IMR-90 (cell line): ENCODE measurements at regions not wholly inside any gene's neighbourhood (a gene's known extent, or its start where the extent isn't known, plus 50 kb on each side); places are given as distances from the start of the nearest gene placed in this dataset.

ENCODE experiments used
- ATAC-seq: fragments of 200-7000 bp; cut with Tn5 transposase; 2 replicates; pipeline ENCODE4 v1.9.1; 2020; ENCODE audit warnings: low read depth, mild to moderate bottlenecking, moderate library complexity
- BruUV-seq: library from RNA; stranded (reverse); fragments of 400-500 nt; replicated peaks from 2 replicates; lab custom pipeline; 2021; lab: Mats Ljungman, UMichigan
- CTCF ChIA-PET: fragments of 300-600 bp; formaldehyde crosslinking; extraction: SDS; loops from one replicate; lab custom pipeline; 2021; ENCODE audit warnings: antibody characterized with exemption; lab: Yijun Ruan, JAX
- POLR2A ChIA-PET: fragments of 300-600 bp; sonication (Branson Sonifier 250); formaldehyde crosslinking; loops from one replicate; lab custom pipeline; 2022; ENCODE audit warnings: antibody characterized with exemption; ENCODE audit not compliant: unreplicated experiment; lab: Charles Lee
- DNase-seq: peaks from one replicate; pipeline ENCODE4 v3.0.0; 2013
- H2AFZ ChIP-seq: replicated peaks from 2 replicates; pipeline ENCODE3; 2013; ENCODE audit warnings: low read length, mild to moderate bottlenecking; ENCODE audit not compliant: poor library complexity
- H2AK5ac ChIP-seq: 2 replicates; pipeline ENCODE4 v1.6.1; 2013; ENCODE audit warnings: low read depth, low read length, inconsistent platforms
- H2AK9ac ChIP-seq: replicated peaks from 2 replicates; pipeline ENCODE3; 2013; ENCODE audit warnings: mild to moderate bottlenecking, low read depth, low read length, moderate library complexity; ENCODE audit not compliant: poor library complexity
- H2BK120ac ChIP-seq: 2 replicates; pipeline ENCODE4 v1.6.1; 2013; ENCODE audit warnings: low read depth, low read length, inconsistent platforms
- H2BK15ac ChIP-seq: 3 replicates; pipeline ENCODE4 v1.6.1; 2013; ENCODE audit warnings: low read depth, low read length, inconsistent platforms
- H2BK20ac ChIP-seq: 2 replicates; pipeline ENCODE4 v1.6.1; 2013; ENCODE audit warnings: low read depth, mild to moderate bottlenecking, inconsistent platforms, low read length, moderate library complexity
- H2BK5ac ChIP-seq: 2 replicates; pipeline ENCODE4 v1.6.1; 2013; ENCODE audit warnings: mild to moderate bottlenecking, low read depth, low read length, inconsistent platforms; ENCODE audit not compliant: poor library complexity, severe bottlenecking
- H3K14ac ChIP-seq: replicated peaks from 2 replicates; pipeline ENCODE4 v1.6.1; 2013; ENCODE audit warnings: low read depth, low read length, inconsistent platforms
- H3K18ac ChIP-seq: 2 replicates; pipeline ENCODE4 v1.6.1; 2013; ENCODE audit warnings: low read depth, low read length, control low read depth
- H3K23ac ChIP-seq: 2 replicates; pipeline ENCODE4 v1.6.1; 2013; ENCODE audit warnings: low read depth, low read length, inconsistent platforms
- H3K27ac ChIP-seq: 2 replicates; pipeline ENCODE4 v1.5.1; 2013; ENCODE audit warnings: mild to moderate bottlenecking, control low read depth, low read length; ENCODE audit not compliant: insufficient read depth
- H3K27me3 ChIP-seq: 2 replicates; pipeline ENCODE4 v1.6.1; 2013; ENCODE audit warnings: low read length; ENCODE audit not compliant: control insufficient read depth, insufficient read depth
- H3K36me3 ChIP-seq: 2 replicates; pipeline ENCODE4 v1.6.1; 2013; ENCODE audit warnings: low read length, mixed read lengths; ENCODE audit not compliant: control insufficient read depth, insufficient read depth
- H3K4ac ChIP-seq: 2 replicates; pipeline ENCODE4 v1.6.1; 2013; ENCODE audit warnings: low read depth, low read length, inconsistent platforms
- H3K4me1 ChIP-seq: 2 replicates; pipeline ENCODE4 v1.6.1; 2013; ENCODE audit warnings: low read length, mixed read lengths; ENCODE audit not compliant: control insufficient read depth, insufficient read depth
- H3K4me2 ChIP-seq: 2 replicates; pipeline ENCODE4 v1.6.1; 2013; ENCODE audit warnings: low read depth, mild to moderate bottlenecking, control low read depth, low read length, moderate library complexity
- H3K4me3 ChIP-seq: 2 replicates; pipeline ENCODE4 v1.5.1; 2013; ENCODE audit warnings: low read depth, mild to moderate bottlenecking, control low read depth, low read length, moderate library complexity; ENCODE audit not compliant: insufficient read depth
- H3K56ac ChIP-seq: 2 replicates; pipeline ENCODE4 v1.6.1; 2013; ENCODE audit warnings: low read length, inconsistent platforms; ENCODE audit not compliant: insufficient read depth; ENCODE audit errors: extremely low read depth
- H3K79me1 ChIP-seq, 2 experiments: 2 replicates each; pipeline ENCODE4 v1.6.1; 2013; ENCODE audit warnings: low read length in 2 of 2, inconsistent platforms in 1 of 2, low read depth in 1 of 2
- H3K9ac ChIP-seq: 2 replicates; pipeline ENCODE4 v1.6.1; 2013; ENCODE audit warnings: low read depth, low read length, control low read depth
- H3K9me1 ChIP-seq: 2 replicates; pipeline ENCODE4 v1.6.1; 2013; ENCODE audit warnings: low read length, inconsistent platforms; ENCODE audit not compliant: insufficient read depth
- H3K9me3 ChIP-seq: 2 replicates; pipeline ENCODE4 v1.6.1; 2013; ENCODE audit warnings: low read length; ENCODE audit not compliant: control insufficient read depth, insufficient read depth
- H4K20me1 ChIP-seq: 2 replicates; pipeline ENCODE4 v1.6.1; 2013; ENCODE audit warnings: low read length, inconsistent platforms; ENCODE audit not compliant: insufficient read depth
- H4K5ac ChIP-seq: 2 replicates; pipeline ENCODE4 v1.6.1; 2013; ENCODE audit warnings: mild to moderate bottlenecking, low read depth, low read length, control low read depth
- H4K8ac ChIP-seq, 2 experiments: 2 replicates each; pipeline ENCODE4 v1.6.1; 2013; ENCODE audit warnings: low read depth in 2 of 2, low read length in 2 of 2, control low read depth in 1 of 2, inconsistent platforms in 1 of 2
- H4K91ac ChIP-seq: 2 replicates; pipeline ENCODE4 v1.6.1; 2013; ENCODE audit warnings: low read depth, low read length, inconsistent platforms; ENCODE audit not compliant: insufficient read depth
- BHLHE40 ChIP-seq: fragments of 150-350 bp; IDR thresholded peaks from 2 replicates; pipeline ENCODE4 v1.6.1; 2016; ENCODE audit warnings: mild to moderate bottlenecking, low read depth, low read length
- CEBPB ChIP-seq: IDR thresholded peaks from 2 replicates; pipeline ENCODE4 v1.6.1; 2012; ENCODE audit warnings: low read depth, low read length, improper control_type of control experiment
- CHD1 ChIP-seq: IDR thresholded peaks from 2 replicates; pipeline ENCODE4 v1.6.1; 2012; ENCODE audit warnings: low read depth, low read length, improper control_type of control experiment
- ELK1 ChIP-seq: fragments of 150-350 bp; IDR thresholded peaks from 2 replicates; pipeline ENCODE4 v1.6.1; 2016; ENCODE audit warnings: low read depth, mild to moderate bottlenecking, low read length, moderate library complexity, borderline replicate concordance
- FOS ChIP-seq: fragments of 150-350 bp; IDR thresholded peaks from 2 replicates; pipeline ENCODE4 v1.6.1; 2016; ENCODE audit warnings: low read depth, low read length
- MAFK ChIP-seq: IDR thresholded peaks from 2 replicates; pipeline ENCODE4 v1.6.1; 2012; ENCODE audit warnings: low read depth, low read length, improper control_type of control experiment
- MAZ ChIP-seq: IDR thresholded peaks from 2 replicates; pipeline ENCODE4 v1.6.1; 2012; ENCODE audit warnings: low read depth, mild to moderate bottlenecking, low read length, improper control_type of control experiment, moderate library complexity, borderline replicate concordance
- MXI1 ChIP-seq: IDR thresholded peaks from 2 replicates; pipeline ENCODE4 v1.6.1; 2012; ENCODE audit warnings: low read depth, mild to moderate bottlenecking, low read length, moderate library complexity, borderline replicate concordance
- NFE2L2 ChIP-seq: fragments of 150-350 bp; IDR thresholded peaks from 2 replicates; pipeline ENCODE4 v1.6.1; 2016; ENCODE audit warnings: low read depth, mild to moderate bottlenecking, low read length
- POLR2A ChIP-seq: IDR thresholded peaks from 2 replicates; pipeline ENCODE4 v1.6.1; 2012; ENCODE audit warnings: mild to moderate bottlenecking, low read depth, low read length
- RAD21 ChIP-seq: IDR thresholded peaks from 2 replicates; pipeline ENCODE4 v1.6.1; 2012; ENCODE audit warnings: low read length, improper control_type of control experiment
- RCOR1 ChIP-seq: IDR thresholded peaks from 2 replicates; pipeline ENCODE4 v1.6.1; 2012; ENCODE audit warnings: mild to moderate bottlenecking, low read length, improper control_type of control experiment; ENCODE audit not compliant: insufficient replicate concordance
- RFX5 ChIP-seq: IDR thresholded peaks from 2 replicates; pipeline ENCODE4 v1.8.0; 2012; ENCODE audit warnings: low read depth, mild to moderate bottlenecking, low read length, moderate library complexity
- SMC3 ChIP-seq: fragments of 150-350 bp; IDR thresholded peaks from 2 replicates; pipeline ENCODE4 v1.6.1; 2016; ENCODE audit warnings: low read depth, mild to moderate bottlenecking, antibody characterized with exemption, low read length, moderate library complexity
- WGBS, 2 experiments: methylation state at CpG; one replicate each; pipeline versions ENCODE4 v1.1.5 to v1.1.7; 2013; ENCODE audit warnings: missing lambda C conversion rate in 2 of 2; ENCODE audit not compliant: insufficient read length in 1 of 2; ENCODE audit errors: extremely low coverage in 2 of 2; 5-methylcytosine and 5-hydroxymethylcytosine counted together
- dilution Hi-C: fragments of 300-500 bp; cut with HindIII; formaldehyde crosslinking; loops from one replicate; pipeline ENCODE4 v1.14.3; 2018; ENCODE audit warnings: low sequenced_read_pairs; ENCODE audit not compliant: unreplicated experiment
- in situ Hi-C: fragments of 300-500 bp; cut with MboI; formaldehyde crosslinking; loops from 3 replicates; pipeline ENCODE4 v1.14.3; 2019; ENCODE audit warnings: low sequenced_read_pairs, inconsistent platforms, mixed read lengths
- intact Hi-C: fragments of 100-400 bp; cut with micrococcal nuclease; formaldehyde crosslinking; loops from 2 replicates; pipeline ENCODE4 v1.10.0; 2022
- TF ChIP-seq, protein P1 (sequence below): conservative IDR thresholded peaks from 2 replicates; pipeline ENCODE4 v1.5.1; 2012; ENCODE audit warnings: mild to moderate bottlenecking, low read depth, low read length, improper control_type of control experiment
- TF ChIP-seq, protein P2 (sequence below): fragments of 150-350 bp; IDR thresholded peaks from 2 replicates; pipeline ENCODE4 v1.6.1; 2017; ENCODE audit warnings: mild to moderate bottlenecking, antibody characterized with exemption, low read length, low read depth

- Histone ChIP-seq H3K4me1 (no peaks in the 10 kb centered on the region), H2AK9ac (no peak overlapping the region), H3K27me3 (no peaks in the 10 kb centered on the region), H3K9me1 (no peaks in the 10 kb centered on the region), H3K9me3 (peaks cover 32% of the 10 kb centered on the region), H4K5ac (no peak overlapping the region), H3K23ac (no peak overlapping the region), H4K20me1 (no peaks in the 10 kb centered on the region), H4K8ac (no peak overlapping the region), H3K56ac (no peak overlapping the region), H2AK5ac (no peak overlapping the region), H3K27ac (no peak overlapping the region), H3K36me3 (no peaks in the 10 kb centered on the region), H3K18ac (no peak overlapping the region), H2BK15ac (no peak overlapping the region), H2BK20ac (no peak overlapping the region), H3K4me2 (no peak overlapping the region), H4K91ac (no peak overlapping the region), H2BK120ac (no peak overlapping the region), H3K14ac (no peak overlapping the region), H2BK5ac (no peak overlapping the region), H2AFZ (no peak overlapping the region), H3K4me3 (no peak overlapping the region), H3K79me1 (no peaks in the 10 kb centered on the region), H3K4ac (no peak overlapping the region), H3K9ac (no peak overlapping the region)
- BruUV-seq: no TSS peak
- WGBS, 2 experiments: no CpG with 5 or more reads among the region's 4 CpGs
- POLR2A ChIA-PET: no interaction called here
- in situ Hi-C loops (no loop called here), dilution Hi-C loops (no loop called here), intact Hi-C loops (no loop called here)
- ATAC-seq: no peak
- DNase-seq: no peak
- CTCF ChIA-PET: no interaction called here
- TF ChIP-seq, protein P1, sequence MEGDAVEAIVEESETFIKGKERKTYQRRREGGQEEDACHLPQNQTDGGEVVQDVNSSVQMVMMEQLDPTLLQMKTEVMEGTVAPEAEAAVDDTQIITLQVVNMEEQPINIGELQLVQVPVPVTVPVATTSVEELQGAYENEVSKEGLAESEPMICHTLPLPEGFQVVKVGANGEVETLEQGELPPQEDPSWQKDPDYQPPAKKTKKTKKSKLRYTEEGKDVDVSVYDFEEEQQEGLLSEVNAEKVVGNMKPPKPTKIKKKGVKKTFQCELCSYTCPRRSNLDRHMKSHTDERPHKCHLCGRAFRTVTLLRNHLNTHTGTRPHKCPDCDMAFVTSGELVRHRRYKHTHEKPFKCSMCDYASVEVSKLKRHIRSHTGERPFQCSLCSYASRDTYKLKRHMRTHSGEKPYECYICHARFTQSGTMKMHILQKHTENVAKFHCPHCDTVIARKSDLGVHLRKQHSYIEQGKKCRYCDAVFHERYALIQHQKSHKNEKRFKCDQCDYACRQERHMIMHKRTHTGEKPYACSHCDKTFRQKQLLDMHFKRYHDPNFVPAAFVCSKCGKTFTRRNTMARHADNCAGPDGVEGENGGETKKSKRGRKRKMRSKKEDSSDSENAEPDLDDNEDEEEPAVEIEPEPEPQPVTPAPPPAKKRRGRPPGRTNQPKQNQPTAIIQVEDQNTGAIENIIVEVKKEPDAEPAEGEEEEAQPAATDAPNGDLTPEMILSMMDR: no peak
- TF ChIP-seq POLR2A: no peak
- TF ChIP-seq CHD1: no peak
- no peak for TF ChIP-seq NFE2L2
- TF ChIP-seq ELK1: no peak
- TF ChIP-seq RCOR1: no peak
- TF ChIP-seq MAZ: no peak
- TF ChIP-seq MAFK: no peak
- TF ChIP-seq, protein P2, sequence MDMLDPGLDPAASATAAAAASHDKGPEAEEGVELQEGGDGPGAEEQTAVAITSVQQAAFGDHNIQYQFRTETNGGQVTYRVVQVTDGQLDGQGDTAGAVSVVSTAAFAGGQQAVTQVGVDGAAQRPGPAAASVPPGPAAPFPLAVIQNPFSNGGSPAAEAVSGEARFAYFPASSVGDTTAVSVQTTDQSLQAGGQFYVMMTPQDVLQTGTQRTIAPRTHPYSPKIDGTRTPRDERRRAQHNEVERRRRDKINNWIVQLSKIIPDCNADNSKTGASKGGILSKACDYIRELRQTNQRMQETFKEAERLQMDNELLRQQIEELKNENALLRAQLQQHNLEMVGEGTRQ: no peak
- TF ChIP-seq RAD21: no peak
- TF ChIP-seq FOS: no peak
- no peak for TF ChIP-seq SMC3
- no peak for TF ChIP-seq CEBPB
- TF ChIP-seq MXI1: no peak
- TF ChIP-seq RFX5: no peak
- TF ChIP-seq BHLHE40: no peak
Measured at GRCh38 chr5:3359642-3360041, 236.0 kb upstream of the IRX1 start.
